Brain microvascular endothelial cell (primary cell): ENCODE measurements at regions not wholly inside any gene's neighbourhood (a gene's known extent, or its start where the extent isn't known, plus 50 kb on each side); places are given as distances from the start of the nearest gene placed in this dataset.
"Not testable (repeated sequence)": the region's sequence is repeated elsewhere in the genome, so short reads cannot be mapped to it uniquely, and the experiment has no call there.

ENCODE experiments used
- DNase-seq: peaks from one replicate; pipeline ENCODE4 v3.0.0-alpha.2; 2020
- H3K27ac ChIP-seq: fragments of 250-450 bp; sonication (Bioruptor Pico); 2 replicates; pipeline ENCODE4 v1.5.1; 2020; ENCODE audit warnings: mild to moderate bottlenecking, moderate library complexity
- H3K27me3 ChIP-seq: fragments of 250-450 bp; sonication (Bioruptor Pico); replicated peaks from 2 replicates; pipeline ENCODE4 v1.5.1; 2020; ENCODE audit warnings: mild to moderate bottlenecking
- H3K36me3 ChIP-seq: fragments of 250-450 bp; sonication (Bioruptor Pico); replicated peaks from 2 replicates; pipeline ENCODE4 v1.5.1; 2020; ENCODE audit warnings: mild to moderate bottlenecking
- H3K4me3 ChIP-seq: 2 replicates; pipeline ENCODE4 v1.5.1; 2011; ENCODE audit warnings: low read depth, mild to moderate bottlenecking, control low read depth, low read length, moderate library complexity
- in situ Hi-C: cut with HindIII; loops from 2 replicates; pipeline ENCODE4 v1.10.0; 2017; ENCODE audit warnings: low sequenced_read_pairs, low pct_ligation_motif_present
- TF ChIP-seq, protein P1 (sequence below): IDR thresholded peaks from 2 replicates; pipeline ENCODE4 v1.5.1; 2011; ENCODE audit warnings: low read depth, mild to moderate bottlenecking, moderate library complexity, low read length, control low read depth, inconsistent platforms; ENCODE audit errors: missing control alignments

- H3K27me3 ChIP-seq = no peaks in the 10 kb centered on the region
- TF ChIP-seq, protein P1, sequence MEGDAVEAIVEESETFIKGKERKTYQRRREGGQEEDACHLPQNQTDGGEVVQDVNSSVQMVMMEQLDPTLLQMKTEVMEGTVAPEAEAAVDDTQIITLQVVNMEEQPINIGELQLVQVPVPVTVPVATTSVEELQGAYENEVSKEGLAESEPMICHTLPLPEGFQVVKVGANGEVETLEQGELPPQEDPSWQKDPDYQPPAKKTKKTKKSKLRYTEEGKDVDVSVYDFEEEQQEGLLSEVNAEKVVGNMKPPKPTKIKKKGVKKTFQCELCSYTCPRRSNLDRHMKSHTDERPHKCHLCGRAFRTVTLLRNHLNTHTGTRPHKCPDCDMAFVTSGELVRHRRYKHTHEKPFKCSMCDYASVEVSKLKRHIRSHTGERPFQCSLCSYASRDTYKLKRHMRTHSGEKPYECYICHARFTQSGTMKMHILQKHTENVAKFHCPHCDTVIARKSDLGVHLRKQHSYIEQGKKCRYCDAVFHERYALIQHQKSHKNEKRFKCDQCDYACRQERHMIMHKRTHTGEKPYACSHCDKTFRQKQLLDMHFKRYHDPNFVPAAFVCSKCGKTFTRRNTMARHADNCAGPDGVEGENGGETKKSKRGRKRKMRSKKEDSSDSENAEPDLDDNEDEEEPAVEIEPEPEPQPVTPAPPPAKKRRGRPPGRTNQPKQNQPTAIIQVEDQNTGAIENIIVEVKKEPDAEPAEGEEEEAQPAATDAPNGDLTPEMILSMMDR = no peak
- H3K36me3 ChIP-seq = no peaks in the 10 kb centered on the region
- in situ Hi-C loops = no loop called here
- DNase-seq = no peak
- no peak overlapping the region for H3K27ac ChIP-seq
- H3K4me3 ChIP-seq = no peak overlapping the region
These were observed 79.9 kb upstream of the MON1B start for GRCh38 chr16:77111056-77111565.

GRCh38 chr16:77112746-77113145, 78.2 kb upstream of the MON1B start:
- no peak overlapping the region for H3K4me3 ChIP-seq
- DNase-seq = no peak
- no peaks in the 10 kb centered on the region for H3K36me3 ChIP-seq
- H3K27me3 ChIP-seq = no peaks in the 10 kb centered on the region
- in situ Hi-C loops = no loop called here
- TF ChIP-seq, protein P1 = no peak
- no peak overlapping the region for H3K27ac ChIP-seq

- Histone ChIP-seq H3K27ac (no peak overlapping the region), H3K27me3 (no peaks in the 10 kb centered on the region), H3K4me3 (no peak overlapping the region), H3K36me3 (no peaks in the 10 kb centered on the region)
- TF ChIP-seq, protein P1 = no peak
- no peak for DNase-seq
- in situ Hi-C loops = no loop called here
These were observed 77.2 kb upstream of the MON1B start for GRCh38 chr16:77113835-77114234.

DNA sequence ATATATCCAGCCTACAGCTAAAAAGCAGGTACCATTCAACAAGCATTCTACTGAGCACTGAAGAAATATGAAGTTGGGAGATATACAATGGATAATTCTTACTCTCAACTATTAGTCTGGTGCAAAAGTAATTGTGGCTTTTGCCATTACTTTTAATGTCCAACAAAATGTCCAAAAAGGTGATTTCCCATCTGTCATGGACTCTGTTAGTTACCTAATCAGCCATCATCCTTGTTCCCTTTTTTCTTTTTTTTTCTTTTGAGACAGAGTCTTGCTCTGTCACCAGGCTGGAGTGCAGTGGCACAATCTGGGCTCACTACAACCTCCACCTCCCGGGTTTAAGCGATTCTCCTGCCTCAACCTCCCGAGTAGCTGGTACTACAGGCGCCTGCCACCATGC, 76.6 kb upstream of the MON1B start:
- H3K36me3 ChIP-seq, H3K4me3 ChIP-seq, H3K27ac ChIP-seq, in situ Hi-C loops, DNase-seq, H3K27me3 ChIP-seq: not testable (repeated sequence)

DNA sequence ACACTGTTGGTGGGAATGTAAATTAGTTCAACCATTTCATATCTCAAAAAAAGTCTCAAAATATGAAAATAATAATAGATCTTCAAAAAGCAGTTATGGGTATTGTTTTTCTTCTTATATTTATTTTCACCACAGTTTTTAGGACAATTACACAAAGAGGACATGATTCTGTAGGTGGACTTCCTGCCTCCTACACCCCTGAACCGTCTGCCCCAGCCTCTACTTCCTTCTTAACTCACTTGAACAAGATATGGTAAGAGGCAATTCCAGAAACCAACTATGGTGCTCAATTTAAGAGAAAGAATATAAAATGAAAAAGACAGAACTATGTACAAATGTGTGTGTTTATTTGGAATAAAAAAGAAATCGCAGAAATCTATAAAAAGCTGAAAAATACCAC, 74.1 kb upstream of the MON1B start:
- Histone ChIP-seq H3K4me3 (no peak overlapping the region), H3K27ac (no peak overlapping the region), H3K36me3 (no peaks in the 10 kb centered on the region), H3K27me3 (no peaks in the 10 kb centered on the region)
- in situ Hi-C loops = no loop called here
- no peak for DNase-seq
- TF ChIP-seq, protein P1 = no peak

DNA sequence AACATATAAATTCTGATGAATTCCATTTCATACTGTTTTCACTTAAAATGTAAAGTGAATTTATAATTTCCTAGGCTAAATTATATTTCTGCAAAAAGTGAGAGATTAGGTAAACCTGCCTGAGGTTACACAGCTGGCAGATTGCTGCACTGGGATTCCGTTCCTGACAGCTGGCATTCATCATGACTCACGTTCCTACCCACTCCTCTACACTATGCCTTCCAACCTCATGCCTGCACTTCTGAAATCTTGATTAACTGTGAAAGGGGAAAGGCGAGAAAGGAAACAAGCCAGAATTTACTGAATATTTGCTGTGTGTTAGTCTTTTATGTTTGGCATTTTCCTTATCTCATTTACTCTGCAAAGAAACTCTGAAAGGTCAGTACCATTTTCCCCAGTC, 73.3 kb upstream of the MON1B start:
- no peak for DNase-seq
- in situ Hi-C loops = no loop called here
- H3K4me3 ChIP-seq = no peak overlapping the region

More for the DNA sequence above, 73.3 kb upstream of the MON1B start:
- TF ChIP-seq, protein P1 = no peak
- no peaks in the 10 kb centered on the region for H3K27me3 ChIP-seq
- H3K27ac ChIP-seq = no peak overlapping the region
- no peaks in the 10 kb centered on the region for H3K36me3 ChIP-seq
